ENCODE measurements at regions not wholly inside any gene's neighbourhood (a gene's known extent, or its start where the extent isn't known, plus 50 kb on each side); places are given as distances from the start of the nearest gene placed in this dataset.

- POLR2A ChIA-PET, result no interaction called here
- H3K9me3 Mint-ChIP-seq (ENCODE audit: unreplicated experiment), result no peaks in the 10 kb centered on the region
- DNase-seq, result no peak
- Histone ChIP-seq H3K36me3 (ENCODE audit: control insufficient read depth, insufficient read depth, low read length) (no peaks in the 10 kb centered on the region), H3K9me3 (no peaks in the 10 kb centered on the region), H3K27me3 (replicated peaks; ENCODE audit: control insufficient read depth, insufficient read depth, low read length) (no peaks in the 10 kb centered on the region), H3K4me3 (ENCODE audit: low read depth, low read length) (no peak overlapping the region), H3K4me1 (no peaks in the 10 kb centered on the region)
- no TSS peak for BruUV-seq (replicated peaks)
- intact Hi-C loops (cut with micrococcal nuclease; ENCODE audit: unreplicated experiment), result no loop called here
- H3K27ac Mint-ChIP-seq (ENCODE audit: unreplicated experiment), result no peak overlapping the region
- no peak overlapping the region for H3K4me3 Mint-ChIP-seq (ENCODE audit: unreplicated experiment)
- TF ChIP-seq CTCF (IDR thresholded peaks at IDR 0.05; ENCODE audit: insufficient read depth in 1 of 2, low read depth in 1 of 2, low read length in 1 of 2, severe bottlenecking in 1 of 2, unreplicated experiment in 1 of 2), result no peak
- H3K27me3 Mint-ChIP-seq (ENCODE audit: insufficient read depth, unreplicated experiment), result peaks cover 13% of the 10 kb centered on the region
- no peaks in the 10 kb centered on the region for H3K36me3 Mint-ChIP-seq (ENCODE audit: insufficient read depth, unreplicated experiment)
- CTCF ChIA-PET, result no interaction called here
- H3K4me1 Mint-ChIP-seq (ENCODE audit: low read depth, unreplicated experiment), result no peaks in the 10 kb centered on the region
Measured at GRCh38 chr3:1902416-1902815, 196.2 kb upstream of the CNTN4 start.

- Histone ChIP-seq H3K27me3 (replicated peaks; ENCODE audit: control insufficient read depth, insufficient read depth, low read length) (no peaks in the 10 kb centered on the region), H3K9me3 (no peaks in the 10 kb centered on the region), H3K4me1 (no peaks in the 10 kb centered on the region), H3K36me3 (ENCODE audit: control insufficient read depth, insufficient read depth, low read length) (no peaks in the 10 kb centered on the region), H3K4me3 (ENCODE audit: low read depth, low read length) (no peak overlapping the region)
- H3K9me3 Mint-ChIP-seq (ENCODE audit: unreplicated experiment), result no peaks in the 10 kb centered on the region
- no peak for TF ChIP-seq CTCF (IDR thresholded peaks at IDR 0.05; ENCODE audit: insufficient read depth in 1 of 2, low read depth in 1 of 2, low read length in 1 of 2, severe bottlenecking in 1 of 2, unreplicated experiment in 1 of 2)
- no TSS peak for BruUV-seq (replicated peaks)
- intact Hi-C loops (cut with micrococcal nuclease; ENCODE audit: unreplicated experiment), result no loop called here
- H3K4me3 Mint-ChIP-seq (ENCODE audit: unreplicated experiment), result no peak overlapping the region
- DNase-seq, result no peak
- H3K4me1 Mint-ChIP-seq (ENCODE audit: low read depth, unreplicated experiment), result no peaks in the 10 kb centered on the region
- POLR2A ChIA-PET, result no interaction called here
- peaks cover 15% of the 10 kb centered on the region for H3K27me3 Mint-ChIP-seq (ENCODE audit: insufficient read depth, unreplicated experiment)
- CTCF ChIA-PET, result no interaction called here
- H3K27ac Mint-ChIP-seq (ENCODE audit: unreplicated experiment), result no peak overlapping the region
- H3K36me3 Mint-ChIP-seq (ENCODE audit: insufficient read depth, unreplicated experiment), result no peaks in the 10 kb centered on the region
Measured at GRCh38 chr3:1903111-1903510, 195.6 kb upstream of the CNTN4 start.

- no peaks in the 10 kb centered on the region for H3K4me1 Mint-ChIP-seq (ENCODE audit: low read depth, unreplicated experiment)
- H3K4me3 Mint-ChIP-seq (ENCODE audit: unreplicated experiment), result no peak overlapping the region
- BruUV-seq (replicated peaks), result no TSS peak
- H3K36me3 Mint-ChIP-seq (ENCODE audit: insufficient read depth, unreplicated experiment), result no peaks in the 10 kb centered on the region
- ChIA-PET POLR2A (no interaction called here), CTCF (no interaction called here)
- H3K27me3 Mint-ChIP-seq (ENCODE audit: insufficient read depth, unreplicated experiment), result peaks cover 12% of the 10 kb centered on the region
- Histone ChIP-seq H3K9me3 (no peaks in the 10 kb centered on the region), H3K27me3 (replicated peaks; ENCODE audit: control insufficient read depth, insufficient read depth, low read length) (no peaks in the 10 kb centered on the region), H3K4me3 (ENCODE audit: low read depth, low read length) (no peak overlapping the region), H3K36me3 (ENCODE audit: control insufficient read depth, insufficient read depth, low read length) (no peaks in the 10 kb centered on the region), H3K4me1 (no peaks in the 10 kb centered on the region)
- H3K27ac Mint-ChIP-seq (ENCODE audit: unreplicated experiment), result no peak overlapping the region
- no peak for DNase-seq
- TF ChIP-seq CTCF (IDR thresholded peaks at IDR 0.05; ENCODE audit: insufficient read depth in 1 of 2, low read depth in 1 of 2, low read length in 1 of 2, severe bottlenecking in 1 of 2, unreplicated experiment in 1 of 2), result no peak
- H3K9me3 Mint-ChIP-seq (ENCODE audit: unreplicated experiment), result no peaks in the 10 kb centered on the region
- intact Hi-C loops (cut with micrococcal nuclease; ENCODE audit: unreplicated experiment), result no loop called here
Measured at GRCh38 chr3:1907911-1908310, 190.8 kb upstream of the CNTN4 start.
